BE2C (cell line): ENCODE measurements at regions not wholly inside any gene's neighbourhood (a gene's known extent, or its start where the extent isn't known, plus 50 kb on each side); places are given as distances from the start of the nearest gene placed in this dataset.

ENCODE experiments used
- DNase-seq: peaks from one replicate; pipeline ENCODE4 v3.0.0-alpha.2; 2020
- H3K27me3 ChIP-seq: fragments of 250-450 bp; sonication (Bioruptor Pico); 2 replicates; pipeline ENCODE4 v1.5.1; 2020; ENCODE audit warnings: mild to moderate bottlenecking
- H3K36me3 ChIP-seq: fragments of 250-450 bp; sonication (Bioruptor Pico); 2 replicates; pipeline ENCODE4 v1.5.1; 2020; ENCODE audit warnings: mild to moderate bottlenecking
- H3K4me1 ChIP-seq: fragments of 250-450 bp; sonication (Bioruptor Pico); 2 replicates; pipeline ENCODE4 v1.5.1; 2020
- H3K4me3 ChIP-seq: 2 replicates; pipeline ENCODE4 v1.5.1; 2011; ENCODE audit warnings: low read depth, low read length
- H3K9me3 ChIP-seq: fragments of 250-450 bp; sonication (Bioruptor Pico); 2 replicates; pipeline ENCODE4 v1.5.1; 2020
- TF ChIP-seq, protein P1 (sequence below): IDR thresholded peaks from 2 replicates; pipeline ENCODE4 v1.5.1; 2012; ENCODE audit warnings: mild to moderate bottlenecking, low read depth, low read length

DNA sequence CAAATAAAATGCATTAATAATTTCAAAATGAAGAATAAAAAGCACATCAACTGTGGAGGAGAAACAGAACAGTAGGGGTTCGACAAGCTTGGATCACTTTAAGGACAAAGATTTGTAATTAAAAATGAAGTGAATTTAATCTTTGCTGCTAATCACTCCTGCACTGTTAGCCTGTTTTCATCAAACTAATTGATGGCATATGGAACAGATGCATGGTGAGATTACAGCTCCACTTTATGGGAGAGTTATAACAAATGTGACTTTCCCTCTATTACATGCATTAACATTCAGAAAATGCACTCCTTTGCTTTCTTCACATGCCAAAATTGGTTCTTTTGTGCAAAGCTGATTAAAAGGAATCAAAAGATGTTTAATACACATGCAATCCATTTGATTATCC, 207.2 kb upstream of the C21orf91 start:
- TF ChIP-seq, protein P1, sequence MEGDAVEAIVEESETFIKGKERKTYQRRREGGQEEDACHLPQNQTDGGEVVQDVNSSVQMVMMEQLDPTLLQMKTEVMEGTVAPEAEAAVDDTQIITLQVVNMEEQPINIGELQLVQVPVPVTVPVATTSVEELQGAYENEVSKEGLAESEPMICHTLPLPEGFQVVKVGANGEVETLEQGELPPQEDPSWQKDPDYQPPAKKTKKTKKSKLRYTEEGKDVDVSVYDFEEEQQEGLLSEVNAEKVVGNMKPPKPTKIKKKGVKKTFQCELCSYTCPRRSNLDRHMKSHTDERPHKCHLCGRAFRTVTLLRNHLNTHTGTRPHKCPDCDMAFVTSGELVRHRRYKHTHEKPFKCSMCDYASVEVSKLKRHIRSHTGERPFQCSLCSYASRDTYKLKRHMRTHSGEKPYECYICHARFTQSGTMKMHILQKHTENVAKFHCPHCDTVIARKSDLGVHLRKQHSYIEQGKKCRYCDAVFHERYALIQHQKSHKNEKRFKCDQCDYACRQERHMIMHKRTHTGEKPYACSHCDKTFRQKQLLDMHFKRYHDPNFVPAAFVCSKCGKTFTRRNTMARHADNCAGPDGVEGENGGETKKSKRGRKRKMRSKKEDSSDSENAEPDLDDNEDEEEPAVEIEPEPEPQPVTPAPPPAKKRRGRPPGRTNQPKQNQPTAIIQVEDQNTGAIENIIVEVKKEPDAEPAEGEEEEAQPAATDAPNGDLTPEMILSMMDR = no peak
- Histone ChIP-seq H3K9me3 (no peaks in the 10 kb centered on the region), H3K4me1 (peaks cover 7% of the 10 kb centered on the region), H3K27me3 (no peaks in the 10 kb centered on the region), H3K36me3 (no peaks in the 10 kb centered on the region), H3K4me3 (no peak overlapping the region)
- no peak for DNase-seq

DNA sequence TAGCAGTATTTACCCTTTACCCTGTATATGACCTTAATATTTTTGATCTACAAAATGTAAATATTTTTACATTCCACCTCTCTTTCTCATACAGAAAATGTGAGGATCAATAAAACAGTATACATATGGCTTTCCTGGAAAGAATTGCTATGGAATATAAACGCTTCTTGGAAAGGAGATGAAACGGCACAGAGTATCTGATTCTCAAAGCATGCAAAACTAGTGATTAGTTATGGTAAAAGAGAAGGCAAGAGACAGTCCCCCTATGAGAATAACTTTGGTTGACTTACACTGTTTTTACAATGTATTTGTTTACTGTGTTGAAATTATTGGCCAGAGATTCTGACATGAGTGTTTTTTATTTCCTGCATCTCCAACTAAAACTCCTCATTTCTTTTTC, 204.6 kb upstream of the C21orf91 start:
- TF ChIP-seq, protein P1 = no peak
- H3K9me3 ChIP-seq = no peaks in the 10 kb centered on the region

DNA sequence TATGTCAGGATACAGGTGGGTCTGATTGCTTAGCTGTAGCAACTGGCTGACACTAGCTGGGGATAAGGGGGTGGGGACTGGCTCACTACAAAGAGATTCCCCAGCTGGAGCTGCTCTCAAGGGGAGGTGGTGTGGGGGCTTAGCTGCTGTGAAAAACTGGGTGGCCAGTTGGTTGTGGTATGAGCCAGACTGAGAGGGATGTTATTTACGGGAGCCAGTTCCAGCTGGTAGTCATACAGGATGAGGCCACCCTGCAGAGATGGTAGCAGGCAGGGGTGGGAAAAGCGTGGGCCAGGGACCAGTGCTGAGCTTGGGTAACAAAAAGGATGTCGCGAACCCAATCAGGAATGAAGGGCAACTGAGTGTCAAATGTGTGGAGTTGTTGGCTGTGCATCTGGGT, 204.0 kb upstream of the C21orf91 start:
- peaks cover 7% of the 10 kb centered on the region for H3K4me1 ChIP-seq
- no peaks in the 10 kb centered on the region for H3K27me3 ChIP-seq
- DNase-seq = no peak
- H3K4me3 ChIP-seq = no peak overlapping the region
- no peaks in the 10 kb centered on the region for H3K36me3 ChIP-seq
- TF ChIP-seq, protein P1 = no peak
- no peaks in the 10 kb centered on the region for H3K9me3 ChIP-seq

More for the DNA sequence above, 204.6 kb upstream of the C21orf91 start:
- Histone ChIP-seq H3K4me3 (no peak overlapping the region), H3K4me1 (peaks cover 7% of the 10 kb centered on the region), H3K36me3 (no peaks in the 10 kb centered on the region), H3K27me3 (no peaks in the 10 kb centered on the region)
- no peak for DNase-seq

DNA sequence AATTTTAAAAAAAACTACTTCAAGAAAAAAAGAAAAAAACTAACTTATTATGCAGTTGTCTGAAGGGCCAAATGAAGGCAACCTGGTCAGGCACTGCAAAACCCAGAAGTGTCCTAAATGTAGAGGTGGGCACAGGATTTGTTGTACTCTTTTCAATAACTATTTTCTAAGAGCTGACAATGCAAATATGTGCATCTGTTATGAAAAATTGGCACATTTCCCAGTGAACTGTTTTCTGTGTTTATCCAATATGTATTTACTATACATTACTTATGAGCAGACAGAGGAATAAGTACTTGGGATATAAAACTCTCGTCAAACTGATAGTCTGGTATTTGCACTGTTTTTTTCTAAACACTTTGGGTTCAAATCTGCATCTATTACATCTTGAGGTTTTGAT, 188.0 kb upstream of the C21orf91 start:
- no peak for DNase-seq
- Histone ChIP-seq H3K27me3 (no peaks in the 10 kb centered on the region), H3K36me3 (no peaks in the 10 kb centered on the region), H3K9me3 (no peaks in the 10 kb centered on the region), H3K4me3 (no peak overlapping the region), H3K4me1 (peaks cover 9% of the 10 kb centered on the region)
- TF ChIP-seq, protein P1 = no peak

DNA sequence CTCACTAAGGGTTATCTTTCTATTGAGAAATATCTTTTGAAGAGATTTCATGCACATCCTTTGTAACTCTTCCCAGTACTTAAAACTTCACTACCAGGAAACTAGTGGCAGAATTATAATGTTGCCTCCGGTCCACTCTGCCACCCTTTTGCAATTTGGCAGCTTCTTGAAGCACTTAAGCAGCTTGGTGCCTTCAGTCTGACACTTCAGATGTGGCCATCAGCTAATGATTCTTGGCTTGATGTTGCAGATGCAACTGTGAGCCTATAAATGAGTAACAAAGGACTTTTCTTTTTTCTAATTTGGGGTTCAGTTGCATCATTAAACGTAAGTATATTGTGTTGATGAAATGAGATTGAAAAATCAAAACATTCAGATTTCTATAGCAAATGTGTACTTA, 187.5 kb upstream of the C21orf91 start:
- no peak for DNase-seq
- H3K9me3 ChIP-seq = no peaks in the 10 kb centered on the region
- TF ChIP-seq, protein P1 = no peak

DNA sequence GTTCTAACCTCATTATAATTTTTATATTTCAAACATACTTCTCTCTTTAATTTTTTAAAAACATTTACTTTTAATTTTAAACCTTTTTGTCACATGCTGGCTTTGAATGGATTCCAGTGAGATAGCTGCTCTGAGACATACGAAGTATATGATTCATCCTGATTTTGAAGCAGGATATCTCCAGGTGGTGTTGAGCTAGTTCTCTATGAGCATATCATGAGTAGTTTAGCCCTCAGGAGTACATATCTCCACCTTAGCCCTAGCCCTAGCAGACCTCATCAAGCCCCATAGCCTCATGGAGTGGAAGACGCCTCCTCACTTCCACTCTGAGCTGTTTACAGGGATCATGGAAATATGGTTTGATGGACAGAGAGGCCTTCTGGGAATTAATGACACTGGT, 183.2 kb upstream of the C21orf91 start:
- no peak for DNase-seq
- Histone ChIP-seq H3K4me1 (peaks cover 6% of the 10 kb centered on the region), H3K36me3 (no peaks in the 10 kb centered on the region), H3K27me3 (no peaks in the 10 kb centered on the region), H3K4me3 (no peak overlapping the region), H3K9me3 (no peaks in the 10 kb centered on the region)
- TF ChIP-seq, protein P1 = no peak

More for the DNA sequence above, 187.5 kb upstream of the C21orf91 start:
- H3K27me3 ChIP-seq = no peaks in the 10 kb centered on the region
- no peak overlapping the region for H3K4me3 ChIP-seq
- peaks cover 6% of the 10 kb centered on the region for H3K4me1 ChIP-seq
- no peaks in the 10 kb centered on the region for H3K36me3 ChIP-seq
